ENCODE measurements at regions not wholly inside any gene's neighbourhood (a gene's known extent, or its start where the extent isn't known, plus 50 kb on each side); places are given as distances from the start of the nearest gene placed in this dataset.

DNA sequence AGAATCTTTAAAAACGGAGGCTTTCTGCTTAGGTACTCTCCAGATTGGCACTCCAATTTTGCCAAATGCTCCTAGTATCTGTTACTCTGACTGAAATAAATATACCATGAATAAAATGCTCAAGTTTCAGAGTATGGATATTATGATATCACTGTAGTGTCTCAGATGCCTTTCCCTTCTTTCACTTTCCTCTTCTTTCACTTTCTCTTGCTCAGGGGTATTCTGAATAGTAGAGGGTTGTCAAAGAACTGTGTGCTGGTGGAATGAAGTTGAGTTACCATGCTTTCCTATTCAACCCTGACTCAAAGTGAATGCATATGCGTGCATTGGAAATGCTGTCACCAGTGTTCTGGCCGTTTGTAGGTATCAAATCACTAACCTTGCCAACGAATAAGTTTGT, 1015.2 kb upstream of the FANCL start:
- Histone ChIP-seq H3K79me2 (ENCODE audit: low read length) (no peaks in the 10 kb centered on the region), H3K9ac (ENCODE audit: low read length) (no peak overlapping the region), H3K27me3 (replicated peaks; ENCODE audit: insufficient read depth, low read length) (no peaks in the 10 kb centered on the region), H3K4me1 (ENCODE audit: low read length) (no peaks in the 10 kb centered on the region), H3K4me2 (ENCODE audit: low read depth, low read length) (no peak overlapping the region), H3K9me2 (replicated peaks; ENCODE audit: insufficient read depth, low read length) (no peaks in the 10 kb centered on the region), H3K36me3 (replicated peaks; ENCODE audit: insufficient read depth, low read length) (no peaks in the 10 kb centered on the region), H3K9me3 (replicated peaks; ENCODE audit: insufficient read depth, low read length) (no peaks in the 10 kb centered on the region), H3F3A (ENCODE audit: insufficient read depth, low read length) (no peaks in the 10 kb centered on the region), H3K4me3 (ENCODE audit: low read length) (no peak overlapping the region), H2AFZ (ENCODE audit: low read length) (no peak overlapping the region), H4K20me1 (ENCODE audit: insufficient read depth, low read length) (no peaks in the 10 kb centered on the region), H3K27ac (ENCODE audit: low read length) (no peak overlapping the region)
- TF ChIP-seq, protein P1, sequence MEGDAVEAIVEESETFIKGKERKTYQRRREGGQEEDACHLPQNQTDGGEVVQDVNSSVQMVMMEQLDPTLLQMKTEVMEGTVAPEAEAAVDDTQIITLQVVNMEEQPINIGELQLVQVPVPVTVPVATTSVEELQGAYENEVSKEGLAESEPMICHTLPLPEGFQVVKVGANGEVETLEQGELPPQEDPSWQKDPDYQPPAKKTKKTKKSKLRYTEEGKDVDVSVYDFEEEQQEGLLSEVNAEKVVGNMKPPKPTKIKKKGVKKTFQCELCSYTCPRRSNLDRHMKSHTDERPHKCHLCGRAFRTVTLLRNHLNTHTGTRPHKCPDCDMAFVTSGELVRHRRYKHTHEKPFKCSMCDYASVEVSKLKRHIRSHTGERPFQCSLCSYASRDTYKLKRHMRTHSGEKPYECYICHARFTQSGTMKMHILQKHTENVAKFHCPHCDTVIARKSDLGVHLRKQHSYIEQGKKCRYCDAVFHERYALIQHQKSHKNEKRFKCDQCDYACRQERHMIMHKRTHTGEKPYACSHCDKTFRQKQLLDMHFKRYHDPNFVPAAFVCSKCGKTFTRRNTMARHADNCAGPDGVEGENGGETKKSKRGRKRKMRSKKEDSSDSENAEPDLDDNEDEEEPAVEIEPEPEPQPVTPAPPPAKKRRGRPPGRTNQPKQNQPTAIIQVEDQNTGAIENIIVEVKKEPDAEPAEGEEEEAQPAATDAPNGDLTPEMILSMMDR (IDR thresholded peaks at IDR 0.05; ENCODE audit: low read length), result no peak
- TF ChIP-seq EZH2phosphoT487 (IDR thresholded peaks at IDR 0.05; ENCODE audit: low read length), result no peak
- TF ChIP-seq EZH2 (optimal IDR thresholded peaks at IDR 0.05; ENCODE audit: low read depth, low read length), result no peak
- DNase-seq, result no peak

DNA sequence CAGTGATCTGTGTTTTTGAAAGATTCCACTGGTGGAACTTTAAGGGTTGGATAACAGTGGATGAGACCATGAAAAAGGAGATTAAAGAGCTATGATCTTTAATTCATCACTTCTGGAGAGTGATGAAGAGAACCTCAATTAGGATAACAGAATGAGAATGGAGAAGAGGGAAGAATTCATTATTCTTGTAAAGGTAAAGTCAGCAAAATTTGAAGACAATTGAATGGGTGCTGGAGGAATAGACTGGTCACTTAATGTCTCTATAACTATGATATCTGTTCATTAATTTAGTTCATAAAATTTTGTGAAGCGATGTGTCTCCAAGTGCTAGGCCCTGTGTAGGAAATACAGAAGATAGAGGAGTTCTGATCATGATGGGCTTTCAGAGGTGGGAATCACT, 1013.2 kb upstream of the FANCL start:
- no peak for DNase-seq
- H3F3A ChIP-seq (ENCODE audit: insufficient read depth, low read length), result no peaks in the 10 kb centered on the region
- H3K4me2 ChIP-seq (ENCODE audit: low read depth, low read length), result no peak overlapping the region
- no peaks in the 10 kb centered on the region for H3K79me2 ChIP-seq (ENCODE audit: low read length)
- no peaks in the 10 kb centered on the region for H3K27me3 ChIP-seq (replicated peaks; ENCODE audit: insufficient read depth, low read length)
- H3K36me3 ChIP-seq (replicated peaks; ENCODE audit: insufficient read depth, low read length), result no peaks in the 10 kb centered on the region
- H3K4me3 ChIP-seq (ENCODE audit: low read length), result no peak overlapping the region
- H4K20me1 ChIP-seq (ENCODE audit: insufficient read depth, low read length), result no peaks in the 10 kb centered on the region
- H3K9me2 ChIP-seq (replicated peaks; ENCODE audit: insufficient read depth, low read length), result no peaks in the 10 kb centered on the region
- no peaks in the 10 kb centered on the region for H3K4me1 ChIP-seq (ENCODE audit: low read length)
- no peak for TF ChIP-seq EZH2phosphoT487 (IDR thresholded peaks at IDR 0.05; ENCODE audit: low read length)
- TF ChIP-seq, protein P1 (IDR thresholded peaks at IDR 0.05; ENCODE audit: low read length), result no peak
- no peak for TF ChIP-seq EZH2 (optimal IDR thresholded peaks at IDR 0.05; ENCODE audit: low read depth, low read length)
- no peaks in the 10 kb centered on the region for H3K9me3 ChIP-seq (replicated peaks; ENCODE audit: insufficient read depth, low read length)
- H3K9ac ChIP-seq (ENCODE audit: low read length), result no peak overlapping the region
- no peak overlapping the region for H3K27ac ChIP-seq (ENCODE audit: low read length)
- no peak overlapping the region for H2AFZ ChIP-seq (ENCODE audit: low read length)

DNA sequence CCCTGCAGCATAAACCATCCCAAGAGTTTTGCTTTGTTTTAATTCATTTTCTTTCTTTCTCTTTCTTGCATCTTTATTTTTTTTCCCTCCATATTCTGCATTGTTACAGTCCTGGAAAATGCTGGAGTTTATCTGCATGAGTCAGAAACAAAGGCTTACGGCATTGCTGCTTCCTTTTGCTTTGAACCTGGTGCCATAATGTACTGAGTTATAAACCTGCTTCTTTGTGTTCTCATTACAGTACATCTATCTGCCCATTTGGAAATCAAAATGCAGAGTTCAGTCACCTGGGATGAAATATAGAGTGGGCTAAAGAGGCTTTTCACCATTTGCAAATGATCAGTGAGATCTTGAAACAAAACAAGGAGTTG, 1009.2 kb upstream of the FANCL start:
- Histone ChIP-seq H4K20me1 (ENCODE audit: insufficient read depth, low read length) (no peaks in the 10 kb centered on the region), H3K4me3 (ENCODE audit: low read length) (no peak overlapping the region), H3K27ac (ENCODE audit: low read length) (no peak overlapping the region), H3K9me3 (replicated peaks; ENCODE audit: insufficient read depth, low read length) (no peaks in the 10 kb centered on the region), H2AFZ (ENCODE audit: low read length) (no peak overlapping the region), H3K4me1 (ENCODE audit: low read length) (no peaks in the 10 kb centered on the region), H3K79me2 (ENCODE audit: low read length) (no peaks in the 10 kb centered on the region), H3K9ac (ENCODE audit: low read length) (no peak overlapping the region), H3K9me2 (replicated peaks; ENCODE audit: insufficient read depth, low read length) (no peaks in the 10 kb centered on the region), H3K4me2 (ENCODE audit: low read depth, low read length) (no peak overlapping the region), H3K36me3 (replicated peaks; ENCODE audit: insufficient read depth, low read length) (no peaks in the 10 kb centered on the region), H3K27me3 (replicated peaks; ENCODE audit: insufficient read depth, low read length) (no peaks in the 10 kb centered on the region), H3F3A (ENCODE audit: insufficient read depth, low read length) (no peaks in the 10 kb centered on the region)
- TF ChIP-seq, protein P1 (IDR thresholded peaks at IDR 0.05; ENCODE audit: low read length), result no peak
- TF ChIP-seq EZH2phosphoT487 (IDR thresholded peaks at IDR 0.05; ENCODE audit: low read length) (no peak), EZH2 (optimal IDR thresholded peaks at IDR 0.05; ENCODE audit: low read depth, low read length) (no peak)
- no peak for DNase-seq

All from MM.1S (cell line).